HCT116 (cell line): ENCODE measurements at regions not wholly inside any gene's neighbourhood (a gene's known extent, or its start where the extent isn't known, plus 50 kb on each side); places are given as distances from the start of the nearest gene placed in this dataset.

ENCODE experiments used
- CTCF ChIP-seq, 3 experiments: fragments of 200-600 bp in 1 of 3; sonication (generic) in 1 of 3; IDR thresholded peaks in 2 of 3; conservative IDR thresholded peaks in 1 of 3; 2 replicates each; pipeline ENCODE4 v1.5.1; 2012 to 2017; ENCODE audit warnings: low read depth in 2 of 3, low read length in 2 of 3, antibody characterized with exemption in 1 of 3, borderline replicate concordance in 1 of 3, control low read depth in 1 of 3, mild to moderate bottlenecking in 1 of 3, mixed read lengths in 1 of 3, mixed run types in 1 of 3, moderate library complexity in 1 of 3; ENCODE audit not compliant: insufficient read depth in 1 of 3
- ELF1 ChIP-seq: IDR thresholded peaks from 2 replicates; pipeline ENCODE4 v1.6.1; 2012; ENCODE audit warnings: low read depth, borderline replicate concordance
- EZH2 ChIP-seq: fragments of 200-600 bp; sonication (generic); IDR thresholded peaks from 2 replicates; pipeline ENCODE4 v1.6.1; 2017; ENCODE audit warnings: antibody characterized with exemption, mixed run types
- EZH2phosphoT487 ChIP-seq: fragments of 200-600 bp; IDR thresholded peaks from 2 replicates; pipeline ENCODE4 v1.6.1; 2018; ENCODE audit warnings: antibody characterized with exemption, borderline replicate concordance
- FOSL1 ChIP-seq: IDR thresholded peaks from 2 replicates; pipeline ENCODE4 v1.6.1; 2012; ENCODE audit warnings: low read depth
- POLR2A ChIP-seq: IDR thresholded peaks from 2 replicates; pipeline ENCODE4 v1.7.0; 2011; ENCODE audit warnings: borderline replicate concordance; ENCODE audit not compliant: insufficient read depth, insufficient read length; ENCODE audit errors: extremely low read depth
- POLR2AphosphoS5 ChIP-seq: IDR thresholded peaks from 2 replicates; pipeline ENCODE4 v1.6.1; 2011; ENCODE audit warnings: mild to moderate bottlenecking, low read depth, low read length, moderate library complexity
- RAD21 ChIP-seq: IDR thresholded peaks from 2 replicates; pipeline ENCODE4 v1.6.1; 2012; ENCODE audit warnings: low read depth, mild to moderate bottlenecking
- TCF7L2 ChIP-seq: IDR thresholded peaks from 2 replicates; pipeline ENCODE4 v1.7.0; 2011; ENCODE audit warnings: borderline replicate concordance, inconsistent platforms; ENCODE audit not compliant: insufficient read depth, insufficient read length; ENCODE audit errors: extremely low read depth
- YY1 ChIP-seq: IDR thresholded peaks from 2 replicates; pipeline ENCODE4 v1.6.1; 2011; ENCODE audit warnings: low read length, low read depth, moderate library complexity, mild to moderate bottlenecking; ENCODE audit not compliant: insufficient replicate concordance; ENCODE audit errors: extremely low read depth
- ZNF274 ChIP-seq: fragments of 200-500 bp; sonication (Bioruptor generic); IDR thresholded peaks from 2 replicates; pipeline ENCODE4 v1.6.1; 2014; ENCODE audit warnings: mild to moderate bottlenecking, low read depth, low read length, inconsistent platforms

- TF ChIP-seq CTCF (IDR thresholded peaks at IDR 0.05 in 2 of 3, conservative IDR thresholded peaks at IDR 0.05 in 1 of 3; ENCODE audit: borderline replicate concordance in 1 of 3, insufficient read depth in 1 of 3, low read depth in 2 of 3, low read length in 2 of 3), result no peak
- no peak for TF ChIP-seq ZNF274
- no peak for TF ChIP-seq YY1
- no peak for TF ChIP-seq POLR2AphosphoS5
- TF ChIP-seq ELF1, result no peak
- no peak for TF ChIP-seq POLR2A
- no peak for TF ChIP-seq TCF7L2
- no peak for TF ChIP-seq RAD21
- TF ChIP-seq EZH2, result no peak
- TF ChIP-seq FOSL1, result no peak
- no peak for TF ChIP-seq EZH2phosphoT487
Measured at GRCh38 chr5:73268826-73269225, 95.8 kb downstream of the TMEM174 start.
